HUDEP-2 (cell line): ENCODE measurements at regions not wholly inside any gene's neighbourhood (a gene's known extent, or its start where the extent isn't known, plus 50 kb on each side); places are given as distances from the start of the nearest gene placed in this dataset.

ENCODE experiments used
- DNase-seq, 76 experiments: peaks; one replicate each; lab custom pipeline; 2025; ENCODE audit not compliant: unreplicated experiment in 76 of 76; lab: John Stamatoyannopoulos, UW

DNA sequence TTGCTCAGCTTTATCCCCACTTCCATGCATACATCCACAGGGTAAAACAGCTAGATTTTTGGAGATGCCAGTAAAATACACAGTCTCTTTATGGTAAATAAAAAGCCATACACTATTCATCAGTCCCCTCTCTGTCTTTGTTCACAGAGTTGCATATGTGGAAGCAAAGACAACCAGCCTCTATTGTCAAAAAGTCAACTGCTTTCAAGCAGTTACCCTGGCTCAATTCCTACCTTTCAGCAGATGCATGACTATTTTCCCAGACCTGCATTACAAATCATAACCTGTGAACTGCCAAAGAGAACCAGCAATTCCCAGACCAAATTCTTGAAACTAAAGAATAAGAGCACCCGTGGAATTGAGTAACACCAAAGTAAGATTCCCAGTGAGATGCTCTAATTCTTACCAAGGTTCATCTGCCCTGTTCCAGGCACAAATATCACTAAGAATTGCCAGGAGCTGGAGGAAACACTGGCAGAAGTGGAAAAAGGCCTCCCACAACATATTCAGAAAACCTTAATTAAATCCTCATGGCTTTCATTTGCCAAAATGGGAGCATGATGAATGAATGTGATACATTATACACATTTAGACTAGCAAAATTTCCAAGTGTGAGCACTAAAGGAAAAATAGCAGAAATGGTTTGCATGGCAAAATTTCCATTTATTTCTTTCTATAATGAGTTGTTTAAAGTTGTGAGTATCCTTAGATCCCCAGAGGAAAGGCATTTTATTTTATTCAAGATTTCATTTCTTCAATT lies 391.2 kb upstream of the ADGRL3 start:
- DNase-seq, result no peak

DNA sequence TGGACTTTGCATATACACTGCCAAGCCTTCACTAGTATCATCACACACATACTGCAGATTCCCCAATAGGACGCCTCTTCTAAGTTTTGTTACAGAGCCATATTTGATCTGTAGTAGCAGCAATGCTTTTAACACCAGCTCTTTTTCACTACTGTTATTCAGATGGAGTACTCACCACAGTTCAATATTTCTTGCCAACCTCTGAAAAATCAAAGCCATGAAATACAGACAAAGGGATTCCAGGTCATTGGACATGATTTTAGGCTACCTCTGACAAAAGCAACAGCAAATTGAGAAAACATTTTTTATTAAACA lies 390.7 kb upstream of the ADGRL3 start:
- no peak for DNase-seq

DNA sequence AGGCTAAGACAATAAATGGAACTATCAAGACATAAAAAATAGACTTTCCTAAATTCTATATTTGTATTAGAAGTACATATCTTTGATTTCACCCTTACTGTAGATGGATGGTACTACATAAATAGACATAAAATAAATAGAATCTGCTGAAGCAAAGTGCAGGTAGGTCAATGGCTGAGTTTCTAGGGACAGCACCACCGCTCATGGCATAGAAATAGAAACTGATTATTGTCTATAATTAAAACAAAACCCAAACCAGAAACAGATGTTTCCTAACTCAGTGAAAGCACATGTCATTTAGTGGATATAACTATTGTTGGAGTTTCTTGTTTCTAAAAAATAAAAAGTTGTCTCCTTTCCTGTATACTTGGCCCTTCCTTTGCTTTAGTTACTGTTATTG lies 387.3 kb upstream of the ADGRL3 start:
- DNase-seq, result no peak

DNA sequence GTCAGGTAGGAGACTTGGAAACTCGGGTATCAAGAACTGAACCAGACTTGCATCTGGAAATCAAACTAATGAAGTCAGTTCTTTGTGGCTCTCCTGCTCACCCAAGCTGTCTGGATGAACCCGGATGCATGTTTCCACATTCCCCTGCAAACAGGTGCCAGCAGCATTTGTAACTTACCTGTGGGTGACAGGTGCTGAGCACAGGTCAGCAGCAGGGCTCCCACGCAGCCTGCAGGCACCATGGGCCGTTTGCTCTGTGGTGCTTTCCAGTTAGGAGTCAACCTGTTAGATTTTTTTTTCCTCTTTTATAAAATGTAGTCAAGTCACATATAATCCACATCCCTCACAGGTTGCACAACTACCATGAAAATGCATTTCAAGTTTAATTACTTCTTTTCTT lies 385.6 kb upstream of the ADGRL3 start:
- no peak for DNase-seq

DNA sequence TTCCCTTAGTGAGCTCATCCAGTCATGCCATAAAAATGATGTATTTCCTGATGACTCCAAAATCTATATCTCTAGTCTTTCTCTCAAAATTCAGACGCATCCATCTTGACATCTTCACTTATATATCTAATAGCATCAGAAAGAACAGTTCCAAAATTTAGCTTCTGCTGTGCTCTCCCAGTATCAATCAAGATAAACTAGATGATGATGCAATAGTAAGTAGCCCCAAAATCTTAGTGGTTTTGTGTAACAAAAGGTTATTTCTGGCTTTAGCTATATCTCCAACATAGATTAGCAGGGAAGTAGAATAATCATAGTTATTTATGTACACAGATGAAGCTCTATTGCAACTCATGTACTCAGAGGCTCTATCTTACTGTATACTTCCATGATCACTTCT lies 382.5 kb upstream of the ADGRL3 start:
- DNase-seq, result no peak

DNA sequence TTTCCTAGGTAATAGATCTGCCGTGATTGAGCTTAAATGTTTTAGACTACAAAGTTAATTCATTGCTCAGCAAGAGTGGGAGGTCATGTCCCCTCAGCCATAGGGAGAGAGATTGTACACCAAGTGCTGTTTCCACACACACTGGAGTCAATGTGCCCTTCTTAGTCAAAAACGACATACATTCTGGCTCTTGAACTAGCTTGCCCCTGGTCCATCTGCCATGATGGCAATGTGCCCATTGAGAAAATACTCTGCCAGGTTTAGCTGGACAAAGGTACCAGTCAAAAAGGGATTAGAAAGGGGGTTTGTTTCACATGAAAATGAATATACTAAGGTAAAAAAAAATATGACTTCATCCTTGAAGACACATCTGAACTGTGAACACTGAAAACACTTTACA lies 377.1 kb upstream of the ADGRL3 start:
- DNase-seq, result no peak

DNA sequence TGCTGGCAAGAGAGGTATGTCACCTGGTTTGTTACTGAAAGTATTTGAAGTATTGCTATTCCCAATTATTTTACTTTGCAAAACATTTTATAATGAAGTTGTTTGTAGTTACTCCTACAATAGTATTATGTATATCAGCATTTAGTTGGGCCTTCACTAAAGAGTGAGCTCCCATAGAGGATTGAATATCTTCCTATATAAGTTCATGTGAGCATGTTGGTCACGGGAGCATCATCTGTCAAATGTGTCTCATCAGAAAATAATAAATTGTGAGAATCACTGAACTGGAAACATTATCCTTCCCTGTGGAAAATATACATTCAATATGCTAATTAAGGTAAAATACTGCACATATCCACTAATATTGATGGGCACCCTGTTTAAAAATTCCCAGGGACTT lies 360.1 kb upstream of the ADGRL3 start:
- DNase-seq, result no peak

DNA sequence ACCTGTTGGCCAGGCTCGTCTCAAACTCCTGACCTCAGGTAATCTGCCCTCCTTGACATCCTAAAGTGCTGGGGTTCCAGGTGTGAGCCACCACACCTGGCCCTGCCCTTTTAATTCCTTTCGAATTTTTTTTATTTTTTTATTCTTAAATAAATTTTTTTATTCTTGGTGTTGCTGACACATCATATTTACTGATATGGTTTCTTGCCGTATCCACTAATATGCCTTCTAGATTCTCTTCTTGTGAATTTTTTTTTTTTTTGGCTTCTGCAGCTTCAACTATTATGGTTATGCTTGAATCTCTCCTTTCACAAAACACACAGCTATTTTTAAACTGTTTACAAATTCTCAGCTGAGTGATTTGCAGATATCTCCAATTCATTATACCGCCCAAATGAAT lies 353.4 kb upstream of the ADGRL3 start:
- DNase-seq, result no peak

DNA sequence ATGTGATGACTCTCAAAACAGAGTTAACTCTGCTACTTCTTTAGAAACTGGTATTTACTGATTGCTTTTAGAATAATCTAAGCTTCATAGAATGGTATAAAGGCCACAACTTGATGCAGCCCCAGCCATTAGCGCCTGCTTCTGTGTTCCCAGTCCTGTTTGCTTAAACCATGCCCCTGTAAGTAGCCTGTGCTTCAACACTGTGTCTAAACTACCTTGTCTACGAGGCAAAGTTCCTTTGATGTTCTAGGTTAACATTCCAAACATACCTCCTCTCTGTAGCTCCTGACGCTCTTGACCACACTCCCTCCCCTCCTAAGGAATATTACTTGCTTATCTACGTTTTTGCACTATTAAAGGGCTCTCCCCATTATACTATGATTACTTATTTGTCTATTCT lies 352.5 kb upstream of the ADGRL3 start:
- no peak for DNase-seq

DNA sequence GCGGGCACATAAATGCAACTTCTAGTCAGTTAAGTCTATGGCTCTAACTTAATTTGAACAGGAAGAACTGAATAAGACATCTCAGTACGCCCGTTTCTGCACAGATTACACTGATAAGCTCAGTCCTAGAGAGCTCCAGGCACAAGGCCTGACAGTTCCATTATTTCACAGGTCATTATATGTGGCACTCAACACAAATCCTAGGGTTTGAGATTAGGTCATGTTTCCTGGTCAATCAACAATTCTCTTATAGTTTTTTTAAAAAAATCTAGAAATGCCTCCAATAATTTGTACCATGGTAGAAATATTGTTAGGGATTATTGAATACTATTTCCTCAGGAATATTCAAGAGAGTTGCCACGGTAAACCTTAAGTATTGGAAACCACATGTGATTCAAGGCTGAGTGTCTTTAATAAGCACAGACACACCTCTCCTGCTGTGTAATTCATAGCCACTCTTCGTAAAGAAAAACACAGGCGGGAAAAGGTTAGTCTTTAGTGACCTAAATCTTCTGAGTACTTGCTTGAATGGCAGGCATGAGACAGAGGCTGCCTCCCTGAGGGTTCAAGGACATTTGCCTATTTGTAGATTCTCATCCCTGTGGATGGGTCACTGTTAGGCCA lies 342.9 kb upstream of the ADGRL3 start:
- DNase-seq, result no peak

DNA sequence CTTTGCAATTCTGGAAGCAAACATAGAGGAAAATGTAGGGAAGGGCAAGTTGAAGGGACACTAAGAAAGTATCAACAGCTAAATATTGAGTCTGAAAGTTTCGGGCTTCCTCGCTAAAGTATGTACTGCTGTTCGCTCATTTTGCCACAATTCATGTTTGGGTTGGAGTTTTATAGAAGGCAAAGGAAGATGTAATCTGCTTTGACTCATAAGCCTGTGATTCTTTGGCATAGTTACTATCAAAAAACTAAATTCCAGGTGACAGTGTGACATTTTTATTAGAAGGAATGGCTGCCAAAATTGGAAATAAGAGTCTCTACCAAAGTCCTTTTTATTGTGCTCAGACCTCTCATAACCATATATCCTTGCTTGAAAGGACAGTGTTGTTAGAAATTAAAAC lies 336.7 kb upstream of the ADGRL3 start:
- DNase-seq, result no peak

DNA sequence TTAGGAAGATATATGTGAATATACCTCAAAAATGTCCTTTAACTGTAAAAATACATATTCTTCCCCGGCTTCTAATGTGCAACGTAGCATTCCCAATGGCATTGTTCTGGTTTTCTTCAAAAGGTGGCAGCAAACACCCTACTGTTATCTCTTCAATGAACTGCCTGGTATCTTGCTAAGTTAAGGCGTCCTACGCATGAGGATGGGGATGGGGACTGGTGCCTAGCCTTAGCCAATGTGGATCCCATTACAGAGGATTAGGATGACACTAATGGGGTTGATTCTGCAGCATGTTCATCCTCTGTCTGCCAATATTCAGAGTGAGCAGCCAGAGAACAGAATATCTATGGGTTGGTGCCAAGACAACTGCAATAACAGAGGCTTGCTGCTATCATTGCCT lies 334.9 kb upstream of the ADGRL3 start:
- no peak for DNase-seq

DNA sequence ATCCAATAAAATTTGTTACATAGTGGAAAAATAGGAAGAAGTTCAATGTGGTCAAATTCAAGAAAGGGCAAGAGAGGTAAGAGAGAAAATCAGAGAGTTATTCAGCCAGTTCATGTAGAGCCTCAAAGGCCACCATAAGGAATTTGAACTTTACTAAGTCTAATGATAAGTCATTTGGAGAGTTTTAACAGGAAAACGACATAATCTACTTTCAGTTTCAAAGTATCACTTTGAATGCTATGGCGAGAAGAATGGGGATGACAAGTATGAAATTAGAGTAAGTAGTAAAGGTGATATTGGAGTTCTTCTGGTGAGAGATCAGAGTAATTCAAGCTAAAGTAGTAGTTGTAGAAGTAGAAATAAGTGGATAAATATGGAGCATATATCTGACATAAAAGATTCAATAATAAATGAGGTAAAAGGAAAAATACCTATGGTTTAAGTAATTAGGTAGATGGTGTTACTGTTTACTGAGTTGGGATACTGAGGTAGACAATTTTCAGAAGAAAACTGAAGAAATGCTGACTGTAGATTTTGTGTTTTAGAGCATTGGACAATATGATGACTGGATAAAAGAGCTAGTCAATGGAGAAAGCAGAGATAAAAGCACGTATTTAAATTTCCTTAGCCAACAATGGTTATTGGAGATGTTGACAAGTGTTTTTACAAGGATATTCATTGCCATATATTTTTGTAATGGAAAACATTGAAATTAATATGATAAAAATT lies 331.7 kb upstream of the ADGRL3 start:
- no peak for DNase-seq

DNA sequence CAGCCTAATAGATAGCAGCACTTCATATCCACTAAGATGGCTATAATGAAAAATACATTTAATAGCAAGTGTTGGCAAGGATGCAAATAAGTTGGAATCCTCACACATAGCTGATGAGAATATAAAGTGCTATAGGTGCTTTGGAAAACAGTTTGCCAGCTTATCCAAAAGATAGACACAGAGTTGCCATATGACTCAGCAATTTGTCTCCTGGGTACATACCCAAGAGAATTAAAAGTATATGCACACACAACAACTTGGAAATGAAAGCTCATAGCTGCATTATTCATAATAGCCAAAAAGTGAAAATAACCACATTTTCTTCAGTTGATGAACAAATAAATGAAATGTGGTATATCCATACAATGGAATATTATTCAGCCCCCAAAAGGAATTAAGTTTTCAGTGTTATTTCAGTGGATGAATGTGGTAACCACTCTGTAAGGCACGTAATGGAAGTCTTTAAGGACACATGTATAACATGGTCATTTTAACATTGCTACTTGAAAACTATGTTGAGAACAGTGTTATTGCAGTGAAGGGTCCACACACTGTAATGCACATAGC lies 320.9 kb upstream of the ADGRL3 start:
- no peak for DNase-seq

DNA sequence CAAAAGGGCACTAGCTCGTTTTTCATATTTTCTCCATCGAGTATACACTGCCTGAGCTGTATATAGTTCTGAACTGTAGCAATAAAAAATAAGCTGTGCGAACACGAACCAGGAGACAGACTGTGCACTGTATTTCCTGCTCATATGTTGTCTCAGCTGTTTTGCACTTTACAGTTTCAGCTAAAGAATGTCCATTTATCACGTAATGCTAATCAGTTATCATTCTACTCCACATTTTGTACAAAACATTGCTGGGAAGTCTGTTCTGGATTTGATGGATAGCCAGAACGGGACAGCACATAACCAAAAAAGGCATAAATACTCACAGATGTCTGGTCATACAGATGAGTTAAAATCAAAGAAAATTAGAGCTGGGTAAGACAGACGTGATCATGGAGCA lies 315.5 kb upstream of the ADGRL3 start:
- DNase-seq, result no peak

DNA sequence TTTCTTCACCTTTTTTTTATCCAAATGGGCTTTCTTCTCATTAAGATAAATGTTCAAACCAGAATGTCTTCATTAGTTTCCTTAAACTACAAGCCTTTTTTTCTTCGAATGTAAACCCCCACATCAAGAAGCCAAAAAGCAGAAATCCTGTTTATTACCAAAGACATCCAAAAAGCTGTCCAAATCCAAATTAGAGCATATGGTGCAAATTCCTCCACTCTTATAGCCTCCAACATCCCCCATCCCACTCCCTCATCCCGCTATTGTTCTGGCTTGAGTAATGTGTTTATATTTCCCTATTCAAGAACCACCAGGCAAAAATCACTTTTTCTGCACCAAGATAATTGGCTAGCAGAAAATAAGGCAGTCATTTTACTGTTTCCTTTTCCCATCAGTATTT lies 315.1 kb upstream of the ADGRL3 start:
- no peak for DNase-seq

DNA sequence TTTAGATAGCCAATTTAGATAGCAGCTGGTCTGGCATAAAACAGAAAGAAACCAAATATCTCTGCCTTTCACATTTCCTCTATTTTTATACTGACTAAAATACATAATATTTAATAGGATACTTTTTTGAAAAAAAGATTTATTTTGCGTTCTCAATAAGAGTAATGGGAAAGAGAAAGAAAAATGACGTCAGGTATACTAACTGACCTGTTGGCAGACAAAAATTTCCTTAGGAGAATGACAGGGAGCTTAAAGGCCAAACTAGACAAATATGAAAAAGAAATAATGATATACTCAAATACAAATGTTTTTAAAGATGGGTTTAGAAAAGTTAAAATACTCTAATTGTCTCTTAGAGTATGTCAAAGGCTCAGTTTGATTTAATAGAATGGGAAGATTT lies 309.4 kb upstream of the ADGRL3 start:
- DNase-seq, result no peak

DNA sequence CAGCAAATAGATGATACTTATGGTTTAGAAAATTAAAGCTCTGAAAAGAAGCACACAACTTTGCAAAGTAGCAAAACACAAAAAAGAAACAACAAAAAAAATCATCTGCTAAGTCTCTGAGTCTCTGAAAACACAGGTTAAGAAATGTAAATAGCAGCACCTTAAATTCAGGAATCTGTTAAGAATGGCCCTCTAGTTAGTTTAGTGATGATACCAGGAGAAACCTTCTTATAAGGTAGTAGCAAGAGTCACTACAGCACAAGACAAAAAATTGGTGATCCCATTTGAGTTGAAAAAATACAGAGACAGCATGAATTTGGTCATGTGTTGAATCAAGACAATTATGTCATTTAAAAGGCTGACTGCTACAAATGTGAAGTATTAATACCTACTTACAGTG lies 308.2 kb upstream of the ADGRL3 start:
- DNase-seq, result no peak

DNA sequence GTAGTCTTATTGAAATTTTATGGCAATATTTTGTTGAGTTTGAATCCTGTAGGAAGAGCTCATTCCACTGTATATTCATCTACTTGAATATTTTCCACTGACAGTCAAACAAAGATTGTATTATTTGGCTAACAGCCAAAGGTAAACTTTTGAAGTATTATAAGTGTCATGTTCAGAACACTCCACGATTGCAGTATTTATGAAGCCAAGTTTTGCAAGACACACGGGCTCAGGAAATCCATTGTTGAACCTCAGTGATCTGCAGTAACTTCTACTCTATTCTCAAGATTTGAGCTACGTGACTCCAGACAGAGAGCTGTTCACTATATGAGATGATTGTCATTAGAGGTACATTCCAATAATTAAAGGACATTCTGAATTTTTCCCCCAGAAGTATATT lies 302.7 kb upstream of the ADGRL3 start:
- no peak for DNase-seq

DNA sequence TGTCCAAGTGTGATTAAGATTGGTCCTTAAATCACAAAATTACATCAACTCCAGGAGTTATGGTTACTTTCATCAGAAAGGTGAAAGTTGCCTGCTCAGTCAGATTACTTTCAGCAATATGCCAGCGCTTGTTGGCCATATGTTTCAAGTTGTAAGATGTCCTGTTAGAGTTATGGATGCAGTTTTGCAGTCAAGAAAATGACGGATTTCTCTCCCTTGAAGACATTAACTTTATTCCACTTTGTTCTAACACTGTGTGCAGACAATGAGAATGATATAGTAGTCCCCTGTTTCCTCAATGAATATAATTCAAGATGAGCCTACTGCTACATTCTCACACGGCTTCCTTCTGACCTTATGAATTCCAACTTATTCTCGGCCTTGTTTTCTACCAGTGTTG lies 295.0 kb upstream of the ADGRL3 start:
- DNase-seq, result no peak

DNA sequence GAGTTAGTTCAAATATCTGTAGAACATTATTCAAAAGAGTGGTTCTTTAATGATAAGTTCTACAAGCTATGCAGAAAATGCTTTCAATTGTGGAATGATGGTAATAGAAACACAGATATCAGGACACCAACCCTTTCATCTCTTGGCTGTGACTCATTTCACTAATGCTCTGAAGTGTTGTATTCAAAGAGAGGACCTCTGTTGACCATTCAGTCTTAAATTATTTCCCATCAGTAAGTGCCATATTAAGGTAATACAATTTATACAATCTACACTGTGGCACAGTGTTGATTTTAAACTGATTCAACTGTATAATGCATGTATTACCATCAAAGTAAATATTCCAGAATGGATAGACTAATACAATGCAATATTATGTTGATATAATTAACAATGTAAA lies 289.0 kb upstream of the ADGRL3 start:
- no peak for DNase-seq

DNA sequence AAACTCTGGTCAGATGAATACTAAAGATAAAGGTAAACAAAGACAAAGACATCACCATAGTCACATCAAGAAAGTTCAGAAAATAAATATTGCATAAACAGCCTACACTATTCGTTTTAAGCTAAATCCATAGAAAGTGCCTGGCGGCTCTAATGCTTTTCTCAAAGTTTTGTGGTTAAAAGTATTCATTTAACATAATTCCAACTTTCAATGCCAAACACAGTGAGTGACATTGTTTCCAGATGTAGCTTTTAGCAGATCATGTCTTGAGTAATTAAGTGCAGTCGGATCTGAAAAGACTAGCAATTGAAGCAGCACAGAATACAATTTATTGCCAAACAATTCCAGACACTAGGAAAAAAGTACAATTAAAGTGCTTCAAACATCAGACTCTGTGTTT lies 287.1 kb upstream of the ADGRL3 start:
- no peak for DNase-seq
